Sigmoid colon (tissue), 6 donors: ENCODE measurements at regions not wholly inside any gene's neighbourhood (a gene's known extent, or its start where the extent isn't known, plus 50 kb on each side); places are given as distances from the start of the nearest gene placed in this dataset.

Source experiments
- DNase-seq: peaks from one replicate; pipeline ENCODE4 v3.0.0-alpha.2; 2019
- H3K27ac ChIP-seq, 4 donors: fragments of 200-600 bp; sonication (generic); one replicate each; pipeline ENCODE4 v1.5.1; 2016 to 2019; ENCODE audit warnings: mild to moderate bottlenecking in 1 of 4
- H3K27me3 ChIP-seq, 3 donors: fragments of 200-600 bp; sonication (generic); one replicate each; pipeline ENCODE4 v1.5.1; 2019; ENCODE audit warnings: mild to moderate bottlenecking in 1 of 3
- H3K36me3 ChIP-seq, 4 donors: fragments of 200-600 bp; sonication (generic); one replicate each; pipeline ENCODE4 v1.5.1; 2016 to 2019
- H3K4me1 ChIP-seq, 4 donors: fragments of 200-600 bp; sonication (generic); one replicate each; pipeline ENCODE4 v1.5.1; 2017 to 2019
- H3K4me3 ChIP-seq, 4 donors: fragments of 200-600 bp; sonication (generic); one replicate each; pipeline ENCODE4 v1.5.1; 2017 to 2019; ENCODE audit warnings: mild to moderate bottlenecking in 2 of 4, moderate library complexity in 1 of 4
- H3K9me3 ChIP-seq, 4 donors: fragments of 200-600 bp in 3 of 4; sonication (generic) in 3 of 4; one replicate each; pipeline versions ENCODE4 v1.5.1 to v1.6.1; 2013 to 2019
- EP300 ChIP-seq, 4 donors: sonication (generic); formaldehyde crosslinking; IDR thresholded peaks; one replicate each; pipeline ENCODE4 v1.6.1; 2017; ENCODE audit warnings: antibody characterized with exemption in 4 of 4
- POLR2A ChIP-seq, 2 donors: fragments of 450-650 bp; IDR thresholded peaks; one replicate each; pipeline ENCODE4 v1.6.1; 2016; ENCODE audit warnings: antibody characterized with exemption in 2 of 2, mild to moderate bottlenecking in 2 of 2, moderate library complexity in 2 of 2
- POLR2AphosphoS5 ChIP-seq, 4 donors: sonication (generic); formaldehyde crosslinking; IDR thresholded peaks; one replicate each; pipeline ENCODE4 v1.6.1; 2017; ENCODE audit warnings: antibody characterized with exemption in 4 of 4
- WGBS, 2 donors: extraction: QIAGEN DNeasy Blood & Tissue Kit; methylation state at CpG; one replicate each; pipeline ENCODE4 v1.1.7; 2013; 5-methylcytosine and 5-hydroxymethylcytosine counted together
- intact Hi-C: fragments of 100-400 bp; cut with DNase I; formaldehyde crosslinking; loops from one replicate; pipeline ENCODE4 v1.15.1; 2023
- TF ChIP-seq, protein P1 (sequence below), 4 experiments: fragments of 450-650 bp in 3 of 4; fragments of 200-600 bp in 1 of 4; IDR thresholded peaks; one replicate each; pipeline ENCODE4 v1.5.1; 2016 to 2019; ENCODE audit warnings: antibody characterized with exemption in 4 of 4, mild to moderate bottlenecking in 3 of 4, moderate library complexity in 2 of 4
- donor health status: healthy with polysubstance abuse.
- donor health status: healthy.

GRCh38 chr16:76669288-76669687 is 392.1 kb downstream of the CNTNAP4 start:
- Histone ChIP-seq H3K27ac (no peak overlapping the region), H3K9me3 (no peaks in the 10 kb centered on the region), H3K36me3 (no peaks in the 10 kb centered on the region), H3K4me1 (no peaks in the 10 kb centered on the region), H3K4me3 (no peak overlapping the region), H3K27me3 (no peaks in the 10 kb centered on the region)
- 34 to 39% methylated on average over 3 of the region's 3 CpGs for WGBS, 2 donors
- TF ChIP-seq POLR2AphosphoS5 (IDR thresholded peaks at IDR 0.05) (no peak), EP300 (IDR thresholded peaks at IDR 0.05) (no peak), POLR2A (IDR thresholded peaks at IDR 0.05) (no peak)
- TF ChIP-seq, protein P1, sequence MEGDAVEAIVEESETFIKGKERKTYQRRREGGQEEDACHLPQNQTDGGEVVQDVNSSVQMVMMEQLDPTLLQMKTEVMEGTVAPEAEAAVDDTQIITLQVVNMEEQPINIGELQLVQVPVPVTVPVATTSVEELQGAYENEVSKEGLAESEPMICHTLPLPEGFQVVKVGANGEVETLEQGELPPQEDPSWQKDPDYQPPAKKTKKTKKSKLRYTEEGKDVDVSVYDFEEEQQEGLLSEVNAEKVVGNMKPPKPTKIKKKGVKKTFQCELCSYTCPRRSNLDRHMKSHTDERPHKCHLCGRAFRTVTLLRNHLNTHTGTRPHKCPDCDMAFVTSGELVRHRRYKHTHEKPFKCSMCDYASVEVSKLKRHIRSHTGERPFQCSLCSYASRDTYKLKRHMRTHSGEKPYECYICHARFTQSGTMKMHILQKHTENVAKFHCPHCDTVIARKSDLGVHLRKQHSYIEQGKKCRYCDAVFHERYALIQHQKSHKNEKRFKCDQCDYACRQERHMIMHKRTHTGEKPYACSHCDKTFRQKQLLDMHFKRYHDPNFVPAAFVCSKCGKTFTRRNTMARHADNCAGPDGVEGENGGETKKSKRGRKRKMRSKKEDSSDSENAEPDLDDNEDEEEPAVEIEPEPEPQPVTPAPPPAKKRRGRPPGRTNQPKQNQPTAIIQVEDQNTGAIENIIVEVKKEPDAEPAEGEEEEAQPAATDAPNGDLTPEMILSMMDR (IDR thresholded peaks at IDR 0.05): no peak
- intact Hi-C loops: no loop called here
- DNase-seq: no peak

GRCh38 chr16:76670125-76670857 is 393.1 kb downstream of the CNTNAP4 start:
- no peak overlapping the region for H3K27ac ChIP-seq
- no peak for DNase-seq
- H3K9me3 ChIP-seq: no peaks in the 10 kb centered on the region
- 65 to 73% methylated on average over 5 of the region's 5 CpGs for WGBS, 2 donors
- no peak for TF ChIP-seq POLR2AphosphoS5 (IDR thresholded peaks at IDR 0.05)
- TF ChIP-seq POLR2A (IDR thresholded peaks at IDR 0.05): no peak
- TF ChIP-seq EP300 (IDR thresholded peaks at IDR 0.05): no peak
- TF ChIP-seq, protein P1 (IDR thresholded peaks at IDR 0.05): no peak
- H3K36me3 ChIP-seq: no peaks in the 10 kb centered on the region
- no peaks in the 10 kb centered on the region for H3K4me1 ChIP-seq
- H3K4me3 ChIP-seq: no peak overlapping the region
- H3K27me3 ChIP-seq: no peaks in the 10 kb centered on the region
- intact Hi-C loops: no loop called here

DNA sequence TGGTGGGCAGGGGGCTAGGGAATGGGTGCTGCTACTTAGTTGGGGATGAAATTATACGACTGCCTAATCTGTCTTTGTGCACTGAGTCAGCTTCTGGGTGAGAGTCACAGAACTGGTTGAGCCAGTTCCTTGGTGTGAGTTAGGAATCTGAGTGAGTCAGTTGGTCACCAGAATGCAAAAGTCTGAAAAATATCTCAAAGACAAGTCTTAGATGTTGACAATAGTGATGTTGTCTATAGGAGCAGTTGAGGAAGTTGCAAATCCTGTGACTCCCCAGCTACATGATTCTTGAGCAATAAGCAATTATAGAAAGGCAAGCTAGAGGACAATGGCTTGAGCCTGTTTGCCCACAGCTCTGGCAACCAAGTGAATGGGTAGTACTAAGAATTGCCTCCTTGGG is 399.2 kb downstream of the CNTNAP4 start:
- Histone ChIP-seq H3K36me3 (no peaks in the 10 kb centered on the region), H3K9me3 (peaks cover 0 to 3% (median 0%) of the 10 kb centered on the region in 4 donors), H3K27me3 (no peaks in the 10 kb centered on the region), H3K27ac (no peak overlapping the region), H3K4me1 (no peaks in the 10 kb centered on the region), H3K4me3 (no peak overlapping the region)
- DNase-seq: no peak
- intact Hi-C loops: no loop called here
- TF ChIP-seq EP300 (IDR thresholded peaks at IDR 0.05) (no peak), POLR2AphosphoS5 (IDR thresholded peaks at IDR 0.05) (no peak), POLR2A (IDR thresholded peaks at IDR 0.05) (no peak)
- TF ChIP-seq, protein P1 (IDR thresholded peaks at IDR 0.05): no peak
- 18 to 64% methylated on average over 1 of the region's 1 CpG for WGBS, 2 donors

DNA sequence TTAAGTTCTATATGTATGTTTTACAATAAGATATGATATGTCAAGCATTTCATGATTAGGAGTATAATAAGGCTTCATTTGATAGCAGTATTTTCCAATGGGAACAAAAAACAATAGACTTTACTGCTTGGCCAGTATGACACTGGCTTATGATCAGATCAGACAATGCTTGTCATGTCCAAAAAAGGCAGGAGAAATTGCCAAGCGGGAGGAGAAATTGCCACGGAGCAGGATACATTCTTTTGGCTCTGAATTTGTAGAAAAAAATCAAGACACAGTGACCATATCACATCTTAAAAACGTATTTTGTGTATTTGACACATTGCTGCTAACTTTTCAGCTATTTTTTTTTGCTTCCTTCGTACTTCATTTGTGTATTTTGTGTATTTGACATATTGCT is 404.1 kb downstream of the CNTNAP4 start:
- DNase-seq: no peak
- Histone ChIP-seq H3K4me1 (no peaks in the 10 kb centered on the region), H3K36me3 (no peaks in the 10 kb centered on the region), H3K9me3 (peaks cover 0 to 3% (median 0%) of the 10 kb centered on the region in 4 donors), H3K27ac (no peak overlapping the region), H3K4me3 (no peak overlapping the region), H3K27me3 (no peaks in the 10 kb centered on the region)
- WGBS, 2 donors: 67 to 77% methylated on average over 4 of the region's 4 CpGs
- TF ChIP-seq POLR2A (IDR thresholded peaks at IDR 0.05) (no peak), EP300 (IDR thresholded peaks at IDR 0.05) (no peak), POLR2AphosphoS5 (IDR thresholded peaks at IDR 0.05) (no peak)
- TF ChIP-seq, protein P1 (IDR thresholded peaks at IDR 0.05): no peak
- intact Hi-C loops: no loop called here

GRCh38 chr16:76683051-76683450 is 405.9 kb downstream of the CNTNAP4 start:
- H3K27me3 ChIP-seq: no peaks in the 10 kb centered on the region
- peaks cover 0 to 3% (median 0%) of the 10 kb centered on the region in 4 donors for H3K9me3 ChIP-seq
- no peak for TF ChIP-seq POLR2A (IDR thresholded peaks at IDR 0.05)
- no peak for TF ChIP-seq EP300 (IDR thresholded peaks at IDR 0.05)
- no peak for TF ChIP-seq POLR2AphosphoS5 (IDR thresholded peaks at IDR 0.05)
- TF ChIP-seq, protein P1 (IDR thresholded peaks at IDR 0.05): no peak
- intact Hi-C loops: no loop called here
- no peak overlapping the region for H3K27ac ChIP-seq
- WGBS, 2 donors: 57 to 63% methylated on average over 4 of the region's 4 CpGs
- H3K4me3 ChIP-seq: no peak overlapping the region
- H3K4me1 ChIP-seq: no peaks in the 10 kb centered on the region
- DNase-seq: no peak
- no peaks in the 10 kb centered on the region for H3K36me3 ChIP-seq
